Activated T-cell treated with anti-CD3 and anti-CD28 coated beads, Interleukin-2, amount 50 U/mL, for 24 hours (primary cell): ENCODE measurements at regions not wholly inside any gene's neighbourhood (a gene's known extent, or its start where the extent isn't known, plus 50 kb on each side); places are given as distances from the start of the nearest gene placed in this dataset.

Experiments used
- DNase-seq: peaks from one replicate; pipeline ENCODE4 v3.0.0-alpha.2; 2020
- H3K27ac Mint-ChIP-seq: 2 replicates; pipeline ENCODE4 v1.8.0; 2020; ENCODE audit warnings: mild to moderate bottlenecking, mixed read lengths
- H3K27me3 Mint-ChIP-seq: 2 replicates; pipeline ENCODE4 v1.8.0; 2020; ENCODE audit warnings: mixed read lengths
- H3K36me3 Mint-ChIP-seq: 2 replicates; pipeline ENCODE4 v1.8.0; 2020; ENCODE audit warnings: low read depth, mixed read lengths
- H3K4me1 Mint-ChIP-seq: 2 replicates; pipeline ENCODE4 v1.8.0; 2020; ENCODE audit warnings: low read depth, mixed read lengths
- H3K4me3 Mint-ChIP-seq: 2 replicates; pipeline ENCODE4 v1.8.0; 2020; ENCODE audit warnings: mild to moderate bottlenecking, moderate library complexity, mixed read lengths
- H3K9me3 Mint-ChIP-seq: 2 replicates; pipeline ENCODE4 v1.8.0; 2020; ENCODE audit warnings: mixed read lengths

DNA sequence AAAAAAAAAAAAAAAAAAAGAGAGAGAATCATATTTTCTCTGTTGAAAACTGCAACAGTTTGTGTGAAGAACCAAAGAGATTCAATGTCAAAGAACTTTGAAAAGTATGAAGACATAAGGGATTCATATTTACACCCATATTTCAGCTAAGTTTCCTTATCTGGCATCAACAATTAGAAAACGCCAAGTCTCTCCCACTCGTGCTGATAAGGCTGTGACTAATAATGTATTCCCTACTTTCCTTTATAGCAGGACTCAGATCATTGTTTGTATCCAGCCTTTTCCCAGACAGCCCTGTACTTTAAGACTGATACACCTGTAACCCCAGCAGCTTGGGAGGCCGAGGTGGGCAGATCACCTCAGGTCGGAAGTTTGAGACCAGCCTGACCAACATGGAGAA, 54.1 kb upstream of the STK32A start:
- Mint-ChIP-seq H3K27me3 (peaks cover 6% of the 10 kb centered on the region), H3K4me1 (no peaks in the 10 kb centered on the region), H3K36me3 (no peaks in the 10 kb centered on the region), H3K27ac (no peak overlapping the region), H3K4me3 (no peak overlapping the region), H3K9me3 (no peaks in the 10 kb centered on the region)
- DNase-seq = no peak
